IMR-90 (cell line): ENCODE measurements at regions not wholly inside any gene's neighbourhood (a gene's known extent, or its start where the extent isn't known, plus 50 kb on each side); places are given as distances from the start of the nearest gene placed in this dataset.

ENCODE experiments used
- ATAC-seq: fragments of 200-7000 bp; cut with Tn5 transposase; 2 replicates; pipeline ENCODE4 v1.9.1; 2020; ENCODE audit warnings: low read depth, mild to moderate bottlenecking, moderate library complexity
- BruUV-seq: library from RNA; stranded (reverse); fragments of 400-500 nt; replicated peaks from 2 replicates; lab custom pipeline; 2021; lab: Mats Ljungman, UMichigan
- CTCF ChIA-PET: fragments of 300-600 bp; formaldehyde crosslinking; extraction: SDS; loops from one replicate; lab custom pipeline; 2021; ENCODE audit warnings: antibody characterized with exemption; lab: Yijun Ruan, JAX
- POLR2A ChIA-PET: fragments of 300-600 bp; sonication (Branson Sonifier 250); formaldehyde crosslinking; loops from one replicate; lab custom pipeline; 2022; ENCODE audit warnings: antibody characterized with exemption; ENCODE audit not compliant: unreplicated experiment; lab: Charles Lee
- DNase-seq: peaks from one replicate; pipeline ENCODE4 v3.0.0; 2013
- H2AFZ ChIP-seq: replicated peaks from 2 replicates; pipeline ENCODE3; 2013; ENCODE audit warnings: low read length, mild to moderate bottlenecking; ENCODE audit not compliant: poor library complexity
- H2AK5ac ChIP-seq: 2 replicates; pipeline ENCODE4 v1.6.1; 2013; ENCODE audit warnings: low read depth, low read length, inconsistent platforms
- H2AK9ac ChIP-seq: replicated peaks from 2 replicates; pipeline ENCODE3; 2013; ENCODE audit warnings: mild to moderate bottlenecking, low read depth, low read length, moderate library complexity; ENCODE audit not compliant: poor library complexity
- H2BK120ac ChIP-seq: 2 replicates; pipeline ENCODE4 v1.6.1; 2013; ENCODE audit warnings: low read depth, low read length, inconsistent platforms
- H2BK15ac ChIP-seq: 3 replicates; pipeline ENCODE4 v1.6.1; 2013; ENCODE audit warnings: low read depth, low read length, inconsistent platforms
- H2BK20ac ChIP-seq: 2 replicates; pipeline ENCODE4 v1.6.1; 2013; ENCODE audit warnings: low read depth, mild to moderate bottlenecking, inconsistent platforms, low read length, moderate library complexity
- H2BK5ac ChIP-seq: 2 replicates; pipeline ENCODE4 v1.6.1; 2013; ENCODE audit warnings: mild to moderate bottlenecking, low read depth, low read length, inconsistent platforms; ENCODE audit not compliant: poor library complexity, severe bottlenecking
- H3K14ac ChIP-seq: replicated peaks from 2 replicates; pipeline ENCODE4 v1.6.1; 2013; ENCODE audit warnings: low read depth, low read length, inconsistent platforms
- H3K18ac ChIP-seq: 2 replicates; pipeline ENCODE4 v1.6.1; 2013; ENCODE audit warnings: low read depth, low read length, control low read depth
- H3K23ac ChIP-seq: 2 replicates; pipeline ENCODE4 v1.6.1; 2013; ENCODE audit warnings: low read depth, low read length, inconsistent platforms
- H3K27ac ChIP-seq: 2 replicates; pipeline ENCODE4 v1.5.1; 2013; ENCODE audit warnings: mild to moderate bottlenecking, control low read depth, low read length; ENCODE audit not compliant: insufficient read depth
- H3K27me3 ChIP-seq: 2 replicates; pipeline ENCODE4 v1.6.1; 2013; ENCODE audit warnings: low read length; ENCODE audit not compliant: control insufficient read depth, insufficient read depth
- H3K36me3 ChIP-seq: 2 replicates; pipeline ENCODE4 v1.6.1; 2013; ENCODE audit warnings: low read length, mixed read lengths; ENCODE audit not compliant: control insufficient read depth, insufficient read depth
- H3K4ac ChIP-seq: 2 replicates; pipeline ENCODE4 v1.6.1; 2013; ENCODE audit warnings: low read depth, low read length, inconsistent platforms
- H3K4me1 ChIP-seq: 2 replicates; pipeline ENCODE4 v1.6.1; 2013; ENCODE audit warnings: low read length, mixed read lengths; ENCODE audit not compliant: control insufficient read depth, insufficient read depth
- H3K4me2 ChIP-seq: 2 replicates; pipeline ENCODE4 v1.6.1; 2013; ENCODE audit warnings: low read depth, mild to moderate bottlenecking, control low read depth, low read length, moderate library complexity
- H3K4me3 ChIP-seq: 2 replicates; pipeline ENCODE4 v1.5.1; 2013; ENCODE audit warnings: low read depth, mild to moderate bottlenecking, control low read depth, low read length, moderate library complexity; ENCODE audit not compliant: insufficient read depth
- H3K56ac ChIP-seq: 2 replicates; pipeline ENCODE4 v1.6.1; 2013; ENCODE audit warnings: low read length, inconsistent platforms; ENCODE audit not compliant: insufficient read depth; ENCODE audit errors: extremely low read depth
- H3K79me1 ChIP-seq, 2 experiments: 2 replicates each; pipeline ENCODE4 v1.6.1; 2013; ENCODE audit warnings: low read length in 2 of 2, inconsistent platforms in 1 of 2, low read depth in 1 of 2
- H3K9ac ChIP-seq: 2 replicates; pipeline ENCODE4 v1.6.1; 2013; ENCODE audit warnings: low read depth, low read length, control low read depth
- H3K9me1 ChIP-seq: 2 replicates; pipeline ENCODE4 v1.6.1; 2013; ENCODE audit warnings: low read length, inconsistent platforms; ENCODE audit not compliant: insufficient read depth
- H3K9me3 ChIP-seq: 2 replicates; pipeline ENCODE4 v1.6.1; 2013; ENCODE audit warnings: low read length; ENCODE audit not compliant: control insufficient read depth, insufficient read depth
- H4K20me1 ChIP-seq: 2 replicates; pipeline ENCODE4 v1.6.1; 2013; ENCODE audit warnings: low read length, inconsistent platforms; ENCODE audit not compliant: insufficient read depth
- H4K5ac ChIP-seq: 2 replicates; pipeline ENCODE4 v1.6.1; 2013; ENCODE audit warnings: mild to moderate bottlenecking, low read depth, low read length, control low read depth
- H4K8ac ChIP-seq, 2 experiments: 2 replicates each; pipeline ENCODE4 v1.6.1; 2013; ENCODE audit warnings: low read depth in 2 of 2, low read length in 2 of 2, control low read depth in 1 of 2, inconsistent platforms in 1 of 2
- H4K91ac ChIP-seq: 2 replicates; pipeline ENCODE4 v1.6.1; 2013; ENCODE audit warnings: low read depth, low read length, inconsistent platforms; ENCODE audit not compliant: insufficient read depth
- BHLHE40 ChIP-seq: fragments of 150-350 bp; IDR thresholded peaks from 2 replicates; pipeline ENCODE4 v1.6.1; 2016; ENCODE audit warnings: mild to moderate bottlenecking, low read depth, low read length
- CHD1 ChIP-seq: IDR thresholded peaks from 2 replicates; pipeline ENCODE4 v1.6.1; 2012; ENCODE audit warnings: low read depth, low read length, improper control_type of control experiment
- FOS ChIP-seq: fragments of 150-350 bp; IDR thresholded peaks from 2 replicates; pipeline ENCODE4 v1.6.1; 2016; ENCODE audit warnings: low read depth, low read length
- MAFK ChIP-seq: IDR thresholded peaks from 2 replicates; pipeline ENCODE4 v1.6.1; 2012; ENCODE audit warnings: low read depth, low read length, improper control_type of control experiment
- MAZ ChIP-seq: IDR thresholded peaks from 2 replicates; pipeline ENCODE4 v1.6.1; 2012; ENCODE audit warnings: low read depth, mild to moderate bottlenecking, low read length, improper control_type of control experiment, moderate library complexity, borderline replicate concordance
- NFE2L2 ChIP-seq: fragments of 150-350 bp; IDR thresholded peaks from 2 replicates; pipeline ENCODE4 v1.6.1; 2016; ENCODE audit warnings: low read depth, mild to moderate bottlenecking, low read length
- POLR2A ChIP-seq: IDR thresholded peaks from 2 replicates; pipeline ENCODE4 v1.6.1; 2012; ENCODE audit warnings: mild to moderate bottlenecking, low read depth, low read length
- RCOR1 ChIP-seq: IDR thresholded peaks from 2 replicates; pipeline ENCODE4 v1.6.1; 2012; ENCODE audit warnings: mild to moderate bottlenecking, low read length, improper control_type of control experiment; ENCODE audit not compliant: insufficient replicate concordance
- RFX5 ChIP-seq: IDR thresholded peaks from 2 replicates; pipeline ENCODE4 v1.8.0; 2012; ENCODE audit warnings: low read depth, mild to moderate bottlenecking, low read length, moderate library complexity
- WGBS, 2 experiments: methylation state at CpG; one replicate each; pipeline versions ENCODE4 v1.1.5 to v1.1.7; 2013; ENCODE audit warnings: missing lambda C conversion rate in 2 of 2; ENCODE audit not compliant: insufficient read length in 1 of 2; ENCODE audit errors: extremely low coverage in 2 of 2; 5-methylcytosine and 5-hydroxymethylcytosine counted together
- dilution Hi-C: fragments of 300-500 bp; cut with HindIII; formaldehyde crosslinking; loops from one replicate; pipeline ENCODE4 v1.14.3; 2018; ENCODE audit warnings: low sequenced_read_pairs; ENCODE audit not compliant: unreplicated experiment
- in situ Hi-C: fragments of 300-500 bp; cut with MboI; formaldehyde crosslinking; loops from 3 replicates; pipeline ENCODE4 v1.14.3; 2019; ENCODE audit warnings: low sequenced_read_pairs, inconsistent platforms, mixed read lengths
- intact Hi-C: fragments of 100-400 bp; cut with micrococcal nuclease; formaldehyde crosslinking; loops from 2 replicates; pipeline ENCODE4 v1.10.0; 2022
- TF ChIP-seq, protein P1 (sequence below): fragments of 150-350 bp; IDR thresholded peaks from 2 replicates; pipeline ENCODE4 v1.6.1; 2017; ENCODE audit warnings: mild to moderate bottlenecking, antibody characterized with exemption, low read length, low read depth

DNA sequence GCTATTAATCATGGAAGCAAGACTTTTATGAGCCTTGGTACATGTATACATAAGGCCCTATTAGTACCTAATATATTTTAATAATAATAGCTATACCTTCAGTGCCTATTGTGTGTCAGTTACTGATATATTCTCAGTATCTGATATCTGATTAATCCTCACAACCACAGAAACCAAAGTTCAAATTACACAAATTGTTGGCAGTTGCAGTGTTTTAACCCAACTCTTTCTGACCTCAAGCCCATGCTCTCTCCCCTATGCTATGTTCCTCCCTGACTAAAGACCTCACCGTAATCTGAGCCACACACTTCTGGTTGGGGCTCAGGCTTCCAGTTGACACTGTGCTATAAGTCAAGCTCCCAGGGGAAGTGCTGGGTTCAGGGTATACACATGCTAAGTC lies 214.4 kb downstream of the SPTSSA start:
- no peaks in the 10 kb centered on the region for H3K9me3 ChIP-seq
- no peak overlapping the region for H3K14ac ChIP-seq
- no peak overlapping the region for H2BK120ac ChIP-seq
- intact Hi-C loops, result no loop called here
- no peak overlapping the region for H3K27ac ChIP-seq
- no peaks in the 10 kb centered on the region for H3K9me1 ChIP-seq
- no peaks in the 10 kb centered on the region for H3K4me1 ChIP-seq
- POLR2A ChIA-PET, result no interaction called here
- dilution Hi-C loops, result no loop called here
- H3K36me3 ChIP-seq, result no peaks in the 10 kb centered on the region
- H2AK9ac ChIP-seq, result no peak overlapping the region
- H3K56ac ChIP-seq, result no peak overlapping the region
- in situ Hi-C loops, result no loop called here
- no peak overlapping the region for H4K8ac ChIP-seq
- H2BK15ac ChIP-seq, result no peak overlapping the region
- H3K27me3 ChIP-seq, result peaks cover 1% of the 10 kb centered on the region; the same call in 1 of the 2 replicates
- H3K4ac ChIP-seq, result no peak overlapping the region
- H4K20me1 ChIP-seq, result no peaks in the 10 kb centered on the region
- no peak for DNase-seq
- no peak overlapping the region for H3K18ac ChIP-seq
- no peaks in the 10 kb centered on the region for H3K79me1 ChIP-seq
- no peak overlapping the region for H3K4me2 ChIP-seq
- H2BK5ac ChIP-seq, result no peak overlapping the region
- H3K4me3 ChIP-seq, result no peak overlapping the region
- H4K91ac ChIP-seq, result no peak overlapping the region
- no peak overlapping the region for H3K23ac ChIP-seq
- no CpG with 5 or more reads among the region's 1 CpG for WGBS, 2 experiments
- no peak overlapping the region for H2BK20ac ChIP-seq
- H3K9ac ChIP-seq, result no peak overlapping the region
- H2AFZ ChIP-seq, result no peak overlapping the region
- BruUV-seq, result no TSS peak
- H2AK5ac ChIP-seq, result no peak overlapping the region
- TF ChIP-seq MAZ, result no peak
- no peak for TF ChIP-seq CHD1
- TF ChIP-seq, protein P1, sequence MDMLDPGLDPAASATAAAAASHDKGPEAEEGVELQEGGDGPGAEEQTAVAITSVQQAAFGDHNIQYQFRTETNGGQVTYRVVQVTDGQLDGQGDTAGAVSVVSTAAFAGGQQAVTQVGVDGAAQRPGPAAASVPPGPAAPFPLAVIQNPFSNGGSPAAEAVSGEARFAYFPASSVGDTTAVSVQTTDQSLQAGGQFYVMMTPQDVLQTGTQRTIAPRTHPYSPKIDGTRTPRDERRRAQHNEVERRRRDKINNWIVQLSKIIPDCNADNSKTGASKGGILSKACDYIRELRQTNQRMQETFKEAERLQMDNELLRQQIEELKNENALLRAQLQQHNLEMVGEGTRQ, result no peak
- no peak for TF ChIP-seq RFX5
- no peak for TF ChIP-seq RCOR1
- no peak for TF ChIP-seq POLR2A
- TF ChIP-seq FOS, result no peak
- TF ChIP-seq NFE2L2, result no peak
- no peak for TF ChIP-seq BHLHE40
- TF ChIP-seq MAFK, result no peak
- no peak for ATAC-seq
- H4K5ac ChIP-seq, result no peak overlapping the region
- CTCF ChIA-PET, result no interaction called here
